H9 (cell line): ENCODE measurements at regions not wholly inside any gene's neighbourhood (a gene's known extent, or its start where the extent isn't known, plus 50 kb on each side); places are given as distances from the start of the nearest gene placed in this dataset.

ENCODE experiments used
- DNase-seq: peaks from one replicate; pipeline ENCODE4 v3.0.0-alpha.2; 2017
- H2AFZ ChIP-seq: one replicate; pipeline ENCODE4 v1.6.1; 2013; ENCODE audit warnings: mild to moderate bottlenecking, low read length, control low read depth, moderate library complexity
- H2AK5ac ChIP-seq: 2 replicates; pipeline ENCODE4 v1.6.1; 2013; ENCODE audit warnings: low read length, control low read depth, mixed read lengths; ENCODE audit not compliant: insufficient read length
- H2BK120ac ChIP-seq: one replicate; pipeline ENCODE4 v1.6.1; 2013; ENCODE audit warnings: low read depth, mild to moderate bottlenecking, low read length, control low read depth, inconsistent platforms; ENCODE audit not compliant: poor library complexity, severe bottlenecking
- H2BK12ac ChIP-seq: 2 replicates; pipeline ENCODE4 v1.6.1; 2013; ENCODE audit warnings: low read length, control low read depth, mixed read lengths, low read depth; ENCODE audit not compliant: insufficient read length
- H2BK15ac ChIP-seq: 2 replicates; pipeline ENCODE4 v1.6.1; 2013; ENCODE audit warnings: low read depth, low read length, control low read depth
- H2BK20ac ChIP-seq: one replicate; pipeline ENCODE4 v1.6.1; 2013; ENCODE audit warnings: low read depth, mild to moderate bottlenecking, low read length, control low read depth, inconsistent platforms; ENCODE audit not compliant: poor library complexity, severe bottlenecking
- H2BK5ac ChIP-seq: 2 replicates; pipeline ENCODE4 v1.6.1; 2013; ENCODE audit warnings: low read length, control low read depth, mixed read lengths; ENCODE audit not compliant: insufficient read length
- H3K14ac ChIP-seq: 2 replicates; pipeline ENCODE4 v1.6.1; 2013; ENCODE audit warnings: low read length, control low read depth; ENCODE audit not compliant: insufficient read depth
- H3K18ac ChIP-seq: 2 replicates; pipeline ENCODE4 v1.6.1; 2013; ENCODE audit warnings: low read depth, mild to moderate bottlenecking, mixed read lengths, low read length, control low read depth; ENCODE audit not compliant: insufficient read length
- H3K23ac ChIP-seq: 2 replicates; pipeline ENCODE4 v1.6.1; 2013; ENCODE audit warnings: low read length, control low read depth, mixed read lengths, low read depth; ENCODE audit not compliant: insufficient read length
- H3K23me2 ChIP-seq: 2 replicates; pipeline ENCODE4 v1.6.1; 2013; ENCODE audit warnings: low read depth, mild to moderate bottlenecking, mixed read lengths, low read length, control low read depth; ENCODE audit not compliant: insufficient read length, poor library complexity, severe bottlenecking
- H3K27ac ChIP-seq: 2 replicates; pipeline ENCODE4 v1.5.1; 2013; ENCODE audit warnings: low read length, control low read depth, mixed read lengths, low read depth; ENCODE audit not compliant: insufficient read length
- H3K27me3 ChIP-seq: 2 replicates; pipeline ENCODE4 v1.6.1; 2013; ENCODE audit warnings: low read length, control low read depth, inconsistent platforms; ENCODE audit not compliant: insufficient read depth
- H3K4ac ChIP-seq: 2 replicates; pipeline ENCODE4 v1.6.1; 2013; ENCODE audit warnings: low read depth, mild to moderate bottlenecking, control low read depth, inconsistent platforms, low read length, moderate library complexity
- H3K4me1 ChIP-seq: 2 replicates; pipeline ENCODE4 v1.6.1; 2013; ENCODE audit warnings: low read length, control low read depth, inconsistent platforms; ENCODE audit not compliant: insufficient read depth
- H3K4me2 ChIP-seq: 2 replicates; pipeline ENCODE4 v1.6.1; 2013; ENCODE audit warnings: low read length, control low read depth, mixed read lengths; ENCODE audit not compliant: insufficient read length, insufficient read depth
- H3K56ac ChIP-seq: 2 replicates; pipeline ENCODE4 v1.6.1; 2013; ENCODE audit warnings: low read depth, mild to moderate bottlenecking, mixed read lengths, low read length, control low read depth; ENCODE audit not compliant: insufficient read length
- H3K79me1 ChIP-seq: 2 replicates; pipeline ENCODE4 v1.6.1; 2013; ENCODE audit warnings: low read depth, mild to moderate bottlenecking, moderate library complexity, low read length, control low read depth, inconsistent platforms; ENCODE audit not compliant: insufficient read depth, poor library complexity, severe bottlenecking
- H3K79me2 ChIP-seq: 2 replicates; pipeline ENCODE4 v1.6.1; 2013; ENCODE audit warnings: low read length, control low read depth, inconsistent platforms; ENCODE audit not compliant: insufficient read depth
- H3K9ac ChIP-seq: 2 replicates; pipeline ENCODE4 v1.6.1; 2013; ENCODE audit warnings: low read length, control low read depth, mixed read lengths; ENCODE audit not compliant: insufficient read length; ENCODE audit errors: extremely low read depth
- H3K9me3 ChIP-seq: one replicate; pipeline ENCODE4 v1.6.1; 2013; ENCODE audit warnings: low read depth, low read length, inconsistent platforms; ENCODE audit not compliant: control insufficient read depth
- H3T11ph ChIP-seq: one replicate; pipeline ENCODE4 v1.6.1; 2013; ENCODE audit warnings: mild to moderate bottlenecking, low read length, control low read depth, inconsistent platforms
- H4K20me1 ChIP-seq: one replicate; pipeline ENCODE4 v1.6.1; 2013; ENCODE audit not compliant: control insufficient read depth, insufficient read length, insufficient read depth
- H4K5ac ChIP-seq: 2 replicates; pipeline ENCODE4 v1.6.1; 2013; ENCODE audit warnings: low read depth, mild to moderate bottlenecking, mixed read lengths, low read length, control low read depth; ENCODE audit not compliant: insufficient read length
- H4K8ac ChIP-seq: replicated peaks from 2 replicates; pipeline ENCODE4 v1.6.1; 2013; ENCODE audit warnings: low read length, control low read depth, mixed read lengths, low read depth; ENCODE audit not compliant: insufficient read length
- H4K91ac ChIP-seq: 2 replicates; pipeline ENCODE4 v1.6.1; 2013; ENCODE audit warnings: low read depth, mild to moderate bottlenecking, moderate library complexity, mixed read lengths, low read length, control low read depth; ENCODE audit not compliant: insufficient read length
- H3K27ac Mint-ChIP-seq, 3 experiments: 2 replicates in 2 of 3; 3 replicates in 1 of 3; pipeline ENCODE4 v1.8.0; 2020 to 2021; ENCODE audit warnings: mixed read lengths in 3 of 3, mild to moderate bottlenecking in 1 of 3, moderate library complexity in 1 of 3
- H3K27me3 Mint-ChIP-seq: 2 replicates; pipeline ENCODE4 v1.8.0; 2021; ENCODE audit warnings: low read depth, mild to moderate bottlenecking, moderate library complexity, mixed read lengths
- H3K36me3 Mint-ChIP-seq, 3 experiments: 2 replicates in 2 of 3; 3 replicates in 1 of 3; pipeline ENCODE4 v1.8.0; 2020 to 2021; ENCODE audit warnings: low read depth in 3 of 3, mixed read lengths in 3 of 3; ENCODE audit not compliant: insufficient read depth in 1 of 3
- H3K4me1 Mint-ChIP-seq, 2 experiments: 2 replicates each; pipeline ENCODE4 v1.8.0; 2020; ENCODE audit warnings: mixed read lengths in 2 of 2
- H3K4me3 Mint-ChIP-seq, 2 experiments: 2 replicates in 1 of 2; 3 replicates in 1 of 2; pipeline ENCODE4 v1.8.0; 2020 to 2021; ENCODE audit warnings: mild to moderate bottlenecking in 2 of 2, mixed read lengths in 2 of 2, moderate library complexity in 1 of 2
- H3K9me3 Mint-ChIP-seq, 2 experiments: 2 replicates in 1 of 2; 3 replicates in 1 of 2; pipeline ENCODE4 v1.8.0; 2020; ENCODE audit warnings: mild to moderate bottlenecking in 2 of 2, mixed read lengths in 2 of 2, moderate library complexity in 1 of 2
- CTCF ChIP-seq: fragments of 200-600 bp; sonication (generic); conservative IDR thresholded peaks from 3 replicates; pipeline ENCODE4 v1.8.0; 2021; ENCODE audit warnings: antibody characterized with exemption, mild to moderate bottlenecking
- WGBS: extraction: QIAGEN DNeasy Blood & Tissue Kit; methylation state at CpG from one replicate; pipeline ENCODE4 v1.1.7; 2013; ENCODE audit warnings: missing lambda C conversion rate, low lambda C conversion rate, mixed read lengths; ENCODE audit not compliant: insufficient read length; ENCODE audit errors: extremely low coverage; 5-methylcytosine and 5-hydroxymethylcytosine counted together

- H3K4me1 ChIP-seq = no peaks in the 10 kb centered on the region; the same call in 1 of the 2 replicates
- H3K79me2 ChIP-seq = no peaks in the 10 kb centered on the region
- peaks cover 11 to 19% of the 10 kb centered on the region in 2 experiments for H3K4me1 Mint-ChIP-seq
- no peaks in the 10 kb centered on the region; the same call in none of the 2 replicates for H3K27me3 Mint-ChIP-seq
- H4K5ac ChIP-seq = no peak overlapping the region
- no peaks in the 10 kb centered on the region for H3K23me2 ChIP-seq
- H4K8ac ChIP-seq = no peak overlapping the region
- no peak overlapping the region for H3K23ac ChIP-seq
- H3K27me3 ChIP-seq = no peaks in the 10 kb centered on the region
- no peak for DNase-seq
- no peak overlapping the region for H4K91ac ChIP-seq
- no peak overlapping the region for H2BK12ac ChIP-seq
- H3T11ph ChIP-seq = no peak overlapping the region
- no peak overlapping the region for H3K4ac ChIP-seq
- H4K20me1 ChIP-seq = no peaks in the 10 kb centered on the region
- no CpG with 5 or more reads among the region's 4 CpGs for WGBS
- no peak overlapping the region for H2BK20ac ChIP-seq
- no peaks in the 10 kb centered on the region for H3K9me3 ChIP-seq
- no peaks in the 10 kb centered on the region for H3K9me3 Mint-ChIP-seq
- TF ChIP-seq CTCF = no peak
- H3K27ac ChIP-seq = no peak overlapping the region
- H2AK5ac ChIP-seq = no peak overlapping the region
- H3K4me2 ChIP-seq = no peak overlapping the region
- H3K4me3 Mint-ChIP-seq = no peak overlapping the region
- H3K36me3 Mint-ChIP-seq = no peaks in the 10 kb centered on the region
- no peaks in the 10 kb centered on the region for H3K79me1 ChIP-seq
- no peak overlapping the region for H3K9ac ChIP-seq
- H2BK120ac ChIP-seq = no peak overlapping the region
- no peak overlapping the region for H3K18ac ChIP-seq
- no peak overlapping the region for H3K56ac ChIP-seq
- no peak overlapping the region for H2BK15ac ChIP-seq
- no peak overlapping the region; a peak in 1 of 7 replicates for H3K27ac Mint-ChIP-seq
- no peak overlapping the region for H2BK5ac ChIP-seq
- no peak overlapping the region for H3K14ac ChIP-seq
- no peak overlapping the region for H2AFZ ChIP-seq
Observed at GRCh38 chr18:8556424-8556823, 52.8 kb upstream of the RAB12 start.
